Neuronal stem cell (in vitro differentiated cells): ENCODE measurements at regions not wholly inside any gene's neighbourhood (a gene's known extent, or its start where the extent isn't known, plus 50 kb on each side); places are given as distances from the start of the nearest gene placed in this dataset.
A peak's percentile ranks its signal among the peaks of the same experiment; 100 is the strongest.

Experiments
- DNase-seq: peaks from one replicate; pipeline ENCODE4 v3.0.0-alpha.2; 2013; ENCODE audit warnings: low spot score
- H2AFZ ChIP-seq: one replicate; pipeline ENCODE4 v1.6.1; 2013; ENCODE audit warnings: mild to moderate bottlenecking, low read length, inconsistent platforms
- H2AK5ac ChIP-seq: 2 replicates; pipeline ENCODE4 v1.6.1; 2013; ENCODE audit warnings: low read depth, mild to moderate bottlenecking, inconsistent platforms, low read length, moderate library complexity, mixed read lengths
- H2BK120ac ChIP-seq: 2 replicates; pipeline ENCODE4 v1.6.1; 2013; ENCODE audit warnings: low read depth, mild to moderate bottlenecking, inconsistent platforms, low read length, moderate library complexity, mixed read lengths
- H2BK12ac ChIP-seq: one replicate; pipeline ENCODE4 v1.6.1; 2013; ENCODE audit warnings: low read length, inconsistent platforms
- H2BK15ac ChIP-seq: 2 replicates; pipeline ENCODE4 v1.6.1; 2013; ENCODE audit warnings: mild to moderate bottlenecking, low read length, inconsistent platforms, mixed read lengths
- H2BK5ac ChIP-seq: one replicate; pipeline ENCODE4 v1.6.1; 2013; ENCODE audit warnings: inconsistent platforms, mild to moderate bottlenecking, low read length, moderate library complexity
- H3K14ac ChIP-seq: one replicate; pipeline ENCODE4 v1.6.1; 2013; ENCODE audit warnings: low read length, inconsistent platforms
- H3K18ac ChIP-seq: 2 replicates; pipeline ENCODE4 v1.6.1; 2013; ENCODE audit warnings: low read length, inconsistent platforms
- H3K23ac ChIP-seq: 2 replicates; pipeline ENCODE4 v1.6.1; 2013; ENCODE audit warnings: low read depth, mild to moderate bottlenecking, mixed read lengths, low read length, inconsistent platforms; ENCODE audit not compliant: poor library complexity
- H3K27ac ChIP-seq: replicated peaks from 3 replicates; pipeline ENCODE4 v1.5.1; 2013; ENCODE audit warnings: low read length, inconsistent platforms
- H3K27me3 ChIP-seq, 3 experiments: 2 replicates each; pipeline ENCODE4 v1.6.1; 2013; ENCODE audit warnings: low read length in 3 of 3, mild to moderate bottlenecking in 2 of 3, inconsistent platforms in 1 of 3, low read depth in 1 of 3, mixed read lengths in 1 of 3, moderate library complexity in 1 of 3; ENCODE audit not compliant: control insufficient read depth in 3 of 3, insufficient read depth in 3 of 3
- H3K36me3 ChIP-seq, 2 donors: replicated peaks in 1 of 2; 2 replicates each; pipeline ENCODE4 v1.6.1; 2013; ENCODE audit warnings: low read length in 2 of 2; ENCODE audit not compliant: control insufficient read depth in 2 of 2, insufficient read depth in 2 of 2
- H3K4ac ChIP-seq: 2 replicates; pipeline ENCODE4 v1.6.1; 2013; ENCODE audit warnings: inconsistent platforms, mild to moderate bottlenecking, low read length, moderate library complexity
- H3K4me1 ChIP-seq, 2 donors: 1 replicate in 1 of 2; 2 replicates in 1 of 2; pipeline ENCODE4 v1.6.1; 2013; ENCODE audit warnings: low read length in 2 of 2, low read depth in 1 of 2; ENCODE audit not compliant: control insufficient read depth in 2 of 2, insufficient read depth in 1 of 2
- H3K4me2 ChIP-seq: one replicate; pipeline ENCODE4 v1.6.1; 2013; ENCODE audit warnings: mild to moderate bottlenecking, low read length, inconsistent platforms; ENCODE audit not compliant: insufficient read depth, poor library complexity, severe bottlenecking
- H3K4me3 ChIP-seq, 2 donors: 2 replicates each; pipeline ENCODE4 v1.5.1; 2013; ENCODE audit warnings: low read length in 2 of 2, mild to moderate bottlenecking in 2 of 2, inconsistent platforms in 1 of 2, moderate library complexity in 1 of 2
- H3K79me1 ChIP-seq: one replicate; pipeline ENCODE4 v1.6.1; 2013; ENCODE audit warnings: low read depth, mild to moderate bottlenecking, inconsistent platforms, low read length, moderate library complexity
- H3K9ac ChIP-seq: one replicate; pipeline ENCODE4 v1.6.1; 2013; ENCODE audit warnings: mild to moderate bottlenecking, low read depth, low read length, inconsistent platforms; ENCODE audit not compliant: poor library complexity
- H3K9me3 ChIP-seq, 2 donors: replicated peaks in 1 of 2; 2 replicates each; pipeline versions ENCODE3 to v1.6.1; 2013; ENCODE audit warnings: low read length in 2 of 2, mild to moderate bottlenecking in 2 of 2, inconsistent platforms in 1 of 2, low read depth in 1 of 2, mixed read lengths in 1 of 2, moderate library complexity in 1 of 2; ENCODE audit not compliant: control insufficient read depth in 2 of 2, insufficient read depth in 1 of 2
- H4K8ac ChIP-seq: one replicate; pipeline ENCODE4 v1.6.1; 2013; ENCODE audit warnings: low read depth, mild to moderate bottlenecking, inconsistent platforms, low read length, moderate library complexity
- H4K91ac ChIP-seq: one replicate; pipeline ENCODE4 v1.6.1; 2013; ENCODE audit warnings: low read length, low read depth, mild to moderate bottlenecking, inconsistent platforms; ENCODE audit not compliant: poor library complexity
- WGBS, 2 donors: extraction: QIAGEN DNeasy Blood & Tissue Kit; methylation state at CpG; one replicate each; pipeline ENCODE4 v1.1.7; 2013; ENCODE audit warnings: missing lambda C conversion rate in 2 of 2, mixed read lengths in 1 of 2; ENCODE audit not compliant: insufficient read length in 2 of 2, insufficient replicate concordance in 1 of 2; ENCODE audit errors: extremely low coverage in 2 of 2; 5-methylcytosine and 5-hydroxymethylcytosine counted together

DNA sequence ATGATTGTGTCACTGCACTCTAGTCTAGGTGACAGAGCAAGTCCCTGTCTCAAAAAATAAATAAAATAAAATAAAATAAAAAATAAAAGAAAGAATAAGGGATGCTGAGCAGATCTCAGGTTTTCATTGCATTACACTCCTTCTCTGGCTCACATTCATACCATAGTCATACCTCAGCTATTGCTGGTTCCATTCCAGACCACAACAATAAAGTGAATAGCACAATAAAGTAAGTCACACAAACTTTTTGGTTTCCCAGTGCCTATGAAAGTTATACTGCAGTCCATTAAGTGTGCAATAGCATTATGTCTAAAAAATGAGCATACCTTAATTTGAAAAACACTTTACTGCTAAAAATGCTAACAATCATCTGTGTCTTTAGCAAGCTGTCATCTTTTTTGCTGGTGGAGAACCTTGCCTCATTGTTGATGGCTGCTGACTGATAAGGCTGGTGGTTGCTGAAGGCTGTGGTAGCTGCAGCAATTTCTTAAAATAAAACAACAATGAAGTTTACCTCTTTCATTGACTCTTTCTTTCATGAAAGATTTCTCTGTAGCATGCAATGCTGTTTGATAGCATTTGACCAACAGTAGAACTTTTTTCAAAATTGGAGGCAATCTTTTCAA, 415.7 kb downstream of the ZNF608 start:
- no peak overlapping the region for H2BK15ac ChIP-seq
- no peak overlapping the region for H3K18ac ChIP-seq
- no peak overlapping the region for H3K4me2 ChIP-seq
- peaks cover 0 to 11% of the 10 kb centered on the region in 2 donors for H3K9me3 ChIP-seq
- no peak overlapping the region for H3K14ac ChIP-seq
- no peak overlapping the region for H2BK120ac ChIP-seq
- H3K79me1 ChIP-seq, result no peaks in the 10 kb centered on the region
- H3K9ac ChIP-seq, result no peak overlapping the region
- no peak overlapping the region for H2BK12ac ChIP-seq
- no peaks in the 10 kb centered on the region for H3K27me3 ChIP-seq
- no peak overlapping the region for H3K27ac ChIP-seq
- no peak overlapping the region for H2AK5ac ChIP-seq
- no peak for DNase-seq
- H2AFZ ChIP-seq, result no peak overlapping the region
- no peaks in the 10 kb centered on the region for H3K4me1 ChIP-seq
- no peak overlapping the region for H3K23ac ChIP-seq
- no peak overlapping the region for H2BK5ac ChIP-seq
- H4K8ac ChIP-seq, result no peak overlapping the region
- H4K91ac ChIP-seq, result no peak overlapping the region
- H3K4ac ChIP-seq, result no peak overlapping the region
- no peaks in the 10 kb centered on the region for H3K36me3 ChIP-seq
- H3K4me3 ChIP-seq, result no peak overlapping the region

DNA sequence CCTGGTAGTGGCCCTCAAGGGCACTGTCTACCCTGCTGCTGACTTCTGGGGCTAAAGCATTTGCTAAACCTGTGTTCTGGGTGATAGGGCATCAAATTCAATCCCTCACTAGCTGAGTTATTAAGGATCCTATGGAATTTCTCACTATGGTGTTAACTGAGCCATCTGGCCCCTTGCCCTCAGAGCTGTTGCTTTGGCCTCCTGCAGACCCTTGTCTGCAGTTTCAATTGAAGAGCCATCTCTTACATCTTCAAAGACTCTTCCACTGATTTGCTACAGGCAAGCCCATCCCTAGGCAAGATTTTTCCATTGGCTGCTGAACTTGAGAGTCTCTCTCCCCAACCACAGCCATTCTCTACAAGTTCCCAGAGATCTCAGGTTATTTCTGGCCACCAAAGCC, 418.2 kb downstream of the ZNF608 start:
- Histone ChIP-seq H2AK5ac (no peak overlapping the region), H4K8ac (no peak overlapping the region), H3K18ac (no peak overlapping the region), H3K9ac (no peak overlapping the region), H2BK12ac (no peak overlapping the region), H3K79me1 (no peaks in the 10 kb centered on the region), H2AFZ (peak overlapping the region; percentile 12), H4K91ac (no peak overlapping the region), H2BK120ac (no peak overlapping the region), H2BK5ac (no peak overlapping the region), H3K4ac (no peak overlapping the region), H3K23ac (no peak overlapping the region), H3K4me3 (no peak overlapping the region), H2BK15ac (no peak overlapping the region), H3K36me3 (no peaks in the 10 kb centered on the region), H3K27ac (no peak overlapping the region), H3K4me2 (no peak overlapping the region), H3K4me1 (no peaks in the 10 kb centered on the region), H3K14ac (no peak overlapping the region), H3K9me3 (peaks cover 0 to 11% of the 10 kb centered on the region in 2 donors), H3K27me3 (no peaks in the 10 kb centered on the region)
- no peak for DNase-seq

DNA sequence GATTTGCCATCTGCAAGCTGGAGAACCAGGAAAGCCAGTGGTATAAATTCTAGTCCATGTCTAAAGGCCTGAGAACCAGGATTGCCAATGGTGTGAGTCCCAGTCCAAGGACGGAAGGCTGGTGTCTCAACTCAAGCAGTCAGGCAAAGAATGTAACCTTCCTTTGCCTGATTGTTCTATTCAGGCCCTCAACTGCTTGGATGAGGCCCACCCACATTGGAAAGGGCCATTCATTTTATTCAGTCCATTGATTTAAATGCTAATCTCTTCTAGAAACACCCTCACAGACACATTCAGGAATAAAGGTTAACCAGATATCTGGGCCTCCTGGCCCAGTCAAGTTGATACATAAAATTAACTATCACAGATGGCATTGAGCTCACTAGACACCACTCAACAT, 427.8 kb downstream of the ZNF608 start:
- Histone ChIP-seq H3K14ac (no peak overlapping the region), H3K27me3 (no peaks in the 10 kb centered on the region), H2BK120ac (no peak overlapping the region), H2BK5ac (no peak overlapping the region), H3K79me1 (no peaks in the 10 kb centered on the region), H3K18ac (no peak overlapping the region), H2BK12ac (no peak overlapping the region), H2AK5ac (no peak overlapping the region), H3K9ac (no peak overlapping the region), H4K8ac (no peak overlapping the region), H3K27ac (no peak overlapping the region), H4K91ac (no peak overlapping the region), H3K9me3 (peaks cover 0 to 3% of the 10 kb centered on the region in 2 donors), H3K4me3 (no peak overlapping the region), H3K4me2 (no peak overlapping the region), H3K4me1 (no peaks in the 10 kb centered on the region), H2AFZ (no peak overlapping the region), H2BK15ac (no peak overlapping the region), H3K4ac (no peak overlapping the region), H3K23ac (no peak overlapping the region), H3K36me3 (no peaks in the 10 kb centered on the region)
- WGBS, 2 donors, result no CpG with 5 or more reads among the region's 1 CpG
- DNase-seq, result no peak

DNA sequence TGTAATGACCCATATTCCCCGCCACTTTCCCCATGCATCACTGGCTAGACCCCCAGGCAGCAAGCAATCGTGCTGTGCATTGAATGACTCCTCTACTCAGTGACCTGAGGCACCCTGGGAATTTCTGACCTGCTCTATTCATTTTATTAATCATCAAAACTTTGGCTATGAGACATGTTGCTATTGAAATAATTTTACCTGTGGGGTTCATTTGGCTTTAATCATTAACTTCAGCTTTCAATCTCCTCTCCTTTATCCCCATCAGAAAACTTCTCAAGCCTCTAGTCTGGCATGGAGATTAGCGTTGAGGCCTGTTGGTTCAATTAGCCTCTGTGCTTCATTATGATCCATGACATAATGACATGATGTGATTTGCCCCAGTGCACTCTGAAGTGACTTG, 429.0 kb downstream of the ZNF608 start:
- Histone ChIP-seq H2BK15ac (no peak overlapping the region), H3K9me3 (peaks cover 0 to 3% of the 10 kb centered on the region in 2 donors), H3K27ac (no peak overlapping the region), H3K14ac (no peak overlapping the region), H3K36me3 (no peaks in the 10 kb centered on the region), H3K4ac (no peak overlapping the region), H3K27me3 (no peaks in the 10 kb centered on the region), H3K18ac (no peak overlapping the region), H2BK5ac (no peak overlapping the region), H2BK120ac (no peak overlapping the region), H3K9ac (no peak overlapping the region), H2BK12ac (no peak overlapping the region), H3K23ac (no peak overlapping the region), H3K4me2 (no peak overlapping the region), H2AK5ac (no peak overlapping the region), H4K91ac (no peak overlapping the region), H3K4me1 (no peaks in the 10 kb centered on the region), H3K79me1 (no peaks in the 10 kb centered on the region), H3K4me3 (no peak overlapping the region), H2AFZ (no peak overlapping the region), H4K8ac (no peak overlapping the region)
- WGBS, 2 donors, result no CpG with 5 or more reads among the region's 3 CpGs
- DNase-seq, result no peak
